ENCODE measurements at regions not wholly inside any gene's neighbourhood (a gene's known extent, or its start where the extent isn't known, plus 50 kb on each side); places are given as distances from the start of the nearest gene placed in this dataset.

DNA sequence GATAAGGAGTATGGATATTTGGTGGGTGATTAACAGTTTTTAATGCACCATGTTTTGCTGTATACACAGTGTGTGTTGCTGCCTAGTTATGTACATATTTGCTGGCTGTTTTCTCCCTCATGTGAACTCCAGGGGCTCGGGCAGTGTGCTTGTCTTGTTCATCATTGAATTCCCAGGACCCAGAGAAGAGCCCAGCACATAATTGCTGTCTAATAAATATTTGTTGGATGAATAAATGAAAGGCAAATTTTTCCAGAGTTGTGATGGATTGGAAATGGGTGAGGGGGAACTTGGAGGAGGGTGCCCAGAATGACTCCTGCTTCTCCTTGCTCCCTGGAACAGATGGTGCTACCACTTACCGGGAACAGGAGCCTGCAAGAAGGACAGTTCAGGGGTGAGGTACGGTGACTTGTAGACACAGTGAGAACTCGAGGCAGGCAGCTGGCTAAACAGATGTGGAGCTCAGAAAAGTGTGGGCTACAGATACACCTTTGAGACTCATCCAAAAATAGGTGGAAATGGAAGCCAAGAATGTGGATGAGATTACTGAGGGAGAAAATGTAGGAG, 586.8 kb upstream of the MGMT start:
- H3K27ac ChIP-seq (ENCODE audit: low read length, poor library complexity, severe bottlenecking) = no peak overlapping the region
- no peak overlapping the region for H2BK5ac ChIP-seq (ENCODE audit: low read depth, low read length, poor library complexity, severe bottlenecking)
- H4K91ac ChIP-seq (ENCODE audit: low read length) = no peak overlapping the region
- no peak overlapping the region for H3K9ac ChIP-seq (ENCODE audit: low read length)
- H2AFZ ChIP-seq (ENCODE audit: low read depth, low read length) = no peak overlapping the region
- no peaks in the 10 kb centered on the region for H3K9me3 ChIP-seq (ENCODE audit: control insufficient read depth, low read length)
- no peak overlapping the region for H3K4ac ChIP-seq (ENCODE audit: low read depth in 1 of 2, low read length in 2 of 2)
- no peak overlapping the region for H2BK15ac ChIP-seq (ENCODE audit: low read depth, poor library complexity, severe bottlenecking)
- no peak overlapping the region for H2AK5ac ChIP-seq (ENCODE audit: low read length, severe bottlenecking)
- no peak overlapping the region for H3K4me3 ChIP-seq (ENCODE audit: insufficient read depth in 1 of 2, low read depth in 1 of 2, low read length in 2 of 2)
- no peaks in the 10 kb centered on the region for H3K79me1 ChIP-seq (replicated peaks; ENCODE audit: low read length, poor library complexity, severe bottlenecking)
- 61% methylated on average over 4 of the region's 4 CpGs for WGBS
- H3K4me2 ChIP-seq (ENCODE audit: low read length, poor library complexity, severe bottlenecking) = no peak overlapping the region
- no peak for DNase-seq
- H3K18ac ChIP-seq (ENCODE audit: low read depth in 1 of 2, low read length in 2 of 2) = no peak overlapping the region
- H3K27me3 ChIP-seq (ENCODE audit: control insufficient read depth in 1 of 2, insufficient read depth in 1 of 2, low read length in 2 of 2) = no peaks in the 10 kb centered on the region
- H3K36me3 ChIP-seq (ENCODE audit: control insufficient read depth in 1 of 2, insufficient read depth in 2 of 2, low read depth in 1 of 2, low read length in 2 of 2) = no peaks in the 10 kb centered on the region
- no peak overlapping the region for H3K14ac ChIP-seq (ENCODE audit: low read length in 2 of 2)
- H4K8ac ChIP-seq (ENCODE audit: low read length) = no peak overlapping the region
- no peak overlapping the region for H2BK12ac ChIP-seq (ENCODE audit: low read length in 2 of 2)
- H2BK120ac ChIP-seq (ENCODE audit: low read depth, low read length) = no peak overlapping the region
- no peak overlapping the region for H3K23ac ChIP-seq (ENCODE audit: low read length in 2 of 2)
- H3K4me1 ChIP-seq (ENCODE audit: control insufficient read depth, insufficient read depth, low read depth, low read length) = no peaks in the 10 kb centered on the region

DNA sequence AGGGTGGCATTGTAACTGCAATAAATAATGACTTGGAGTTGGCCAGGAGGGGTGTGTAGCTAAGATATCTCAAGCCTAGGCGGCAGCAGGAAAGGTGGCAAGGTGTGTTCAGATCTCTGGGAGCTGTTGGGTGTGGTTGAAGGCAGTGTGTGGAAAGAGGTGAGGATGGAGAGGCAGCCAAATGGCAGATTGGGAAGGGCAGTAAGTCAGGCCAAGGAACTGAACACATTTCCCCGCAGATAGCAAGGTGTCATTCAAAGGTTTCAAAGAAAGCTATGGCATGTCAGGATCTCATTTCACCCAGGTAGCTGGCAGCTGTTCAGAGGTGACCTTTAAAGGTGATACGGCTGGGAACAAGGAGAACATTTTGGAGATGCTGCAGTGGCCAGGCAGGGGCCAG, 586.0 kb upstream of the MGMT start:
- Histone ChIP-seq H3K36me3 (ENCODE audit: control insufficient read depth in 1 of 2, insufficient read depth in 2 of 2, low read depth in 1 of 2, low read length in 2 of 2) (no peaks in the 10 kb centered on the region), H2BK120ac (ENCODE audit: low read depth, low read length) (no peak overlapping the region), H3K23ac (ENCODE audit: low read length in 2 of 2) (no peak overlapping the region), H3K27me3 (ENCODE audit: control insufficient read depth in 1 of 2, insufficient read depth in 1 of 2, low read length in 2 of 2) (no peaks in the 10 kb centered on the region), H3K4ac (ENCODE audit: low read depth in 1 of 2, low read length in 2 of 2) (no peak overlapping the region), H2BK5ac (ENCODE audit: low read depth, low read length, poor library complexity, severe bottlenecking) (no peak overlapping the region), H4K91ac (ENCODE audit: low read length) (no peak overlapping the region), H2AFZ (ENCODE audit: low read depth, low read length) (no peak overlapping the region), H2BK15ac (ENCODE audit: low read depth, poor library complexity, severe bottlenecking) (no peak overlapping the region), H3K9ac (ENCODE audit: low read length) (no peak overlapping the region), H3K4me2 (ENCODE audit: low read length, poor library complexity, severe bottlenecking) (no peak overlapping the region), H3K18ac (ENCODE audit: low read depth in 1 of 2, low read length in 2 of 2) (no peak overlapping the region), H3K4me3 (ENCODE audit: insufficient read depth in 1 of 2, low read depth in 1 of 2, low read length in 2 of 2) (no peak overlapping the region), H2AK5ac (ENCODE audit: low read length, severe bottlenecking) (no peak overlapping the region), H3K4me1 (ENCODE audit: control insufficient read depth, insufficient read depth, low read depth, low read length) (no peaks in the 10 kb centered on the region), H2BK12ac (ENCODE audit: low read length in 2 of 2) (no peak overlapping the region), H4K8ac (ENCODE audit: low read length) (no peak overlapping the region), H3K14ac (ENCODE audit: low read length in 2 of 2) (no peak overlapping the region), H3K79me1 (replicated peaks; ENCODE audit: low read length, poor library complexity, severe bottlenecking) (no peaks in the 10 kb centered on the region), H3K9me3 (ENCODE audit: control insufficient read depth, low read length) (no peaks in the 10 kb centered on the region), H3K27ac (ENCODE audit: low read length, poor library complexity, severe bottlenecking) (no peak overlapping the region)
- 70% methylated on average over 3 of the region's 3 CpGs for WGBS
- no peak for DNase-seq

DNA sequence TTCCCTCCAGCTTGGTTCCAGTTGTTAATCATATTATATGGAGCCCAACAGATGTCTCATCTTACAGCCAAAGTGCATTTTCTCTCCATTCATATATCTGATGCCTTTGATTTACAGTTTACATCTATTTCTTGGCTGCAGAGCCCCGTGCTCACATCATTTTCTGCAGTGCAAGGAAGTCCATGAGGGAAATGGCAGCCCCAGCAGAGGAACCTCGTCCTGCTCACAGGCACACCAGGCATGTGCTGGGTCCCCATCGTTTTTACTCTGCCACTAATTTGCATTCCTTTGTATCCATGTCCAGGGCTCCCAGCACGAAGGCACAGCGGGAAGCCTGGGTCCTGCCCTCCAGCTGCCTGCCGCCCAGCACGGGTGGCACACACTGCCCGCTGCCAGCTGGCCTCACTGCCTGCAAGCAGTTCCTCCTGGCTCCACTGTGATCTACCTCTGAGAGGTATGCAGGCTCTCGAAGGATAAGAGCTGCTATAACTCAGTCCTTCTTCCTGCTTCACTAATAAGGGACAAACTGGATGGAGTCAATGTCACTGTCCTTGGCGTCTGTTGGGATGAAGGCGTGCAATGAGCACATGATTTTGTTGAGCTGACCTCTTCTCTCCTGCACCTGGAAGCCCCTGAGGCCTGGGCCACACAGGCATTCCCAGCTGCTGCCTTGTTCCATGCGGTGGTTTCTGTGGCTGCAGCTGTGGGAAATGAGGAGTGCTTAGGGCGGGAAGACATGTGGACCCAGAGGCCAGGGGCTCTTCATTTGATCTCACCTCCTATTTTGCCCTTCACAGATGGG, 583.6 kb upstream of the MGMT start:
- 75% methylated on average over 12 of the region's 13 CpGs for WGBS

GRCh38 chr10:128884033-128884425, 583.0 kb upstream of the MGMT start:
- Histone ChIP-seq H2AK5ac (ENCODE audit: low read length, severe bottlenecking) (no peak overlapping the region), H3K9ac (ENCODE audit: low read length) (no peak overlapping the region), H3K4ac (ENCODE audit: low read depth in 1 of 2, low read length in 2 of 2) (no peak overlapping the region), H3K79me1 (replicated peaks; ENCODE audit: low read length, poor library complexity, severe bottlenecking) (no peaks in the 10 kb centered on the region), H4K8ac (ENCODE audit: low read length) (no peak overlapping the region), H2BK5ac (ENCODE audit: low read depth, low read length, poor library complexity, severe bottlenecking) (no peak overlapping the region), H3K9me3 (ENCODE audit: control insufficient read depth, low read length) (peaks cover 15% of the 10 kb centered on the region), H2BK15ac (ENCODE audit: low read depth, poor library complexity, severe bottlenecking) (no peak overlapping the region), H3K18ac (ENCODE audit: low read depth in 1 of 2, low read length in 2 of 2) (no peak overlapping the region), H2BK12ac (ENCODE audit: low read length in 2 of 2) (no peak overlapping the region), H3K27ac (ENCODE audit: low read length, poor library complexity, severe bottlenecking) (no peak overlapping the region), H3K23ac (ENCODE audit: low read length in 2 of 2) (no peak overlapping the region), H3K27me3 (ENCODE audit: control insufficient read depth in 1 of 2, insufficient read depth in 1 of 2, low read length in 2 of 2) (no peaks in the 10 kb centered on the region), H3K4me1 (ENCODE audit: control insufficient read depth, insufficient read depth, low read depth, low read length) (no peaks in the 10 kb centered on the region), H3K4me3 (ENCODE audit: insufficient read depth in 1 of 2, low read depth in 1 of 2, low read length in 2 of 2) (no peak overlapping the region), H3K36me3 (ENCODE audit: control insufficient read depth in 1 of 2, insufficient read depth in 2 of 2, low read depth in 1 of 2, low read length in 2 of 2) (no peaks in the 10 kb centered on the region), H3K4me2 (ENCODE audit: low read length, poor library complexity, severe bottlenecking) (no peak overlapping the region), H3K14ac (ENCODE audit: low read length in 2 of 2) (no peak overlapping the region), H2BK120ac (ENCODE audit: low read depth, low read length) (no peak overlapping the region), H4K91ac (ENCODE audit: low read length) (no peak overlapping the region), H2AFZ (ENCODE audit: low read depth, low read length) (no peak overlapping the region)
- DNase-seq = no peak
- 74% methylated on average over 7 of the region's 7 CpGs for WGBS

More for the DNA sequence above, 583.6 kb upstream of the MGMT start:
- Histone ChIP-seq H2AK5ac (ENCODE audit: low read length, severe bottlenecking) (no peak overlapping the region), H2BK15ac (ENCODE audit: low read depth, poor library complexity, severe bottlenecking) (no peak overlapping the region), H3K27me3 (ENCODE audit: control insufficient read depth in 1 of 2, insufficient read depth in 1 of 2, low read length in 2 of 2) (no peaks in the 10 kb centered on the region), H3K9ac (ENCODE audit: low read length) (no peak overlapping the region), H3K14ac (ENCODE audit: low read length in 2 of 2) (no peak overlapping the region), H3K4ac (ENCODE audit: low read depth in 1 of 2, low read length in 2 of 2) (no peak overlapping the region), H3K4me3 (ENCODE audit: insufficient read depth in 1 of 2, low read depth in 1 of 2, low read length in 2 of 2) (no peak overlapping the region), H2BK5ac (ENCODE audit: low read depth, low read length, poor library complexity, severe bottlenecking) (no peak overlapping the region), H3K27ac (ENCODE audit: low read length, poor library complexity, severe bottlenecking) (no peak overlapping the region), H4K91ac (ENCODE audit: low read length) (no peak overlapping the region), H3K23ac (ENCODE audit: low read length in 2 of 2) (no peak overlapping the region), H3K36me3 (ENCODE audit: control insufficient read depth in 1 of 2, insufficient read depth in 2 of 2, low read depth in 1 of 2, low read length in 2 of 2) (no peaks in the 10 kb centered on the region), H2BK12ac (ENCODE audit: low read length in 2 of 2) (no peak overlapping the region), H4K8ac (ENCODE audit: low read length) (no peak overlapping the region), H3K79me1 (replicated peaks; ENCODE audit: low read length, poor library complexity, severe bottlenecking) (no peaks in the 10 kb centered on the region), H2AFZ (ENCODE audit: low read depth, low read length) (no peak overlapping the region), H3K9me3 (ENCODE audit: control insufficient read depth, low read length) (peaks cover 9% of the 10 kb centered on the region), H2BK120ac (ENCODE audit: low read depth, low read length) (no peak overlapping the region), H3K4me1 (ENCODE audit: control insufficient read depth, insufficient read depth, low read depth, low read length) (no peaks in the 10 kb centered on the region), H3K18ac (ENCODE audit: low read depth in 1 of 2, low read length in 2 of 2) (no peak overlapping the region), H3K4me2 (ENCODE audit: low read length, poor library complexity, severe bottlenecking) (no peak overlapping the region)
- no peak for DNase-seq

All from mesenchymal stem cell (in vitro differentiated cells and primary cell).